GM18868 (cell line): ENCODE measurements at regions not wholly inside any gene's neighbourhood (a gene's known extent, or its start where the extent isn't known, plus 50 kb on each side); places are given as distances from the start of the nearest gene placed in this dataset.

Source experiments
- ATAC-seq: cut with Tn5 transposase; IDR thresholded peaks from one replicate; pipeline ENCODE4 v1.9.1; 2021; ENCODE audit warnings: mild to moderate bottlenecking, moderate library complexity; ENCODE audit not compliant: unreplicated experiment

DNA sequence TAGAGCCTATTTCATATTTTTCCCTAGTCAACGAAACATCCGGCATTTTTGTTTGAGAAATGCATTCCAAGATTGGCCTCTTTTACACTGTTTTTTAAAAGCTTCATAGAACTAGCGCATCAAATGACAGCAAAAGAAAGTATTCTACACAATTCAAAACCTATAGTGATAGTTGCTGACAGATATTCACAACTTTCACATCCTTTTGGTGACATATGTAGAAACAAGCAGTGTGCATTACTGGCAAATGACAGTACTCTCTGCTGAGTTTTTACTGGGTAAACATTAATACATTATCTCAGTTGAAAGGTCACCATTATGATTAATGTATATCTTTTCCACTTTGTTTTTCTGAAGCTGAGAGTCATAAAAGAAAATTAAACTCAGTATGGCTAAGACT lies 135.4 kb upstream of the RGS18 start:
- no peak for ATAC-seq

DNA sequence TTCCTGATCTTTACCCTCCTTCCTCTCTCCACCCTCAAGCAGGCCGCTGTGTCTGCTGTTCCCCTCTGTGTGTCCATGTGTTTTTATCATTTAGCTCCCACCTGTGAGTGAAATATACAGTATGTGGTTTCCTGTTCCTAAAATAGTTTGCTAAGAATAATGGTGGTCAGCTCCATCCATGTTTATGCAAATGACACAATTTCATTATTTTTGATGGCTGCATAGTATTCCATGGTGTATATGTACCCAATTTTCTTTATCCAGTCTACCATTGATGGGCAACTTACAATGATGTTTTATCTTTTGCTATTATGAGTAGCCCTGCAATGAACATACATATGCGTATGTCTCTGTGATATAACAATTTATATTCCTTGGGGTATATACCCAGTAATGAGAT lies 133.4 kb upstream of the RGS18 start:
- no peak for ATAC-seq

DNA sequence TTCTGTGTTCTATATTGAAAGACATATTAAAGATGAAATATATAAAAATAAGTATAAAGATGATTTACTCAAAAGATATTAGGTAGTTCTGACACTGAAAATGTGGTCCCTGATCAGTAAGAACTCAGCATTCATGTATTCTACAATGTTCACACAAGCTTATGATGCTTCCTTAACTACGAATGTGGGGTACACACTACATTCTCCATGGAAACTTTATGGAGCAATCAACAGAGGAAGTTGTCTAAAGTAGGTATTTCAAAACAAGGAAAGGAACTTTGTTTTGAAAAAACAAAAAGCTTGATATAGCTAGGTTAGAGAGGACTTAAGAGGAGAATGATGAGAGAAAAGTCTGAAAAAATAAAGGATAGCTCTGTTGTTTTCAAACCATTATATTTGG lies 119.7 kb upstream of the RGS18 start:
- no peak for ATAC-seq

DNA sequence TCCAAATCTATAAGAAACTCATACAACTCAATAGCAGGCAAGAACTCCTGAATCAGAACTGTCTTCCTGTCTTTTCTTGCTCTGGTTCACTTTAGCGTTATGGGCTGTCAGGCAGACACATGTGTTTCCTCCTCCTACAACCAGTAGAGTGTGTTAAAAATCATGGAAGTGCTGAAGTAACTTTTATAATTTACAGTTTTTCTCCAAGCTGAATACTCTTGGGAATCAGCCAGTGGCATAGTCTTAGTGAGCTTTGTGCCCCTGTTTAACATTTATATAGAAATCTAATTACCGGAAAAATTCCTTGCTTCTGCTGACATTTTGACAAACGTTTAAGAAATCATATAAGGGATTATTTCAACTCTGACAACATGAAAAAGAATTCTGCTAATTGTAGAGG lies 113.1 kb upstream of the RGS18 start:
- no peak for ATAC-seq

DNA sequence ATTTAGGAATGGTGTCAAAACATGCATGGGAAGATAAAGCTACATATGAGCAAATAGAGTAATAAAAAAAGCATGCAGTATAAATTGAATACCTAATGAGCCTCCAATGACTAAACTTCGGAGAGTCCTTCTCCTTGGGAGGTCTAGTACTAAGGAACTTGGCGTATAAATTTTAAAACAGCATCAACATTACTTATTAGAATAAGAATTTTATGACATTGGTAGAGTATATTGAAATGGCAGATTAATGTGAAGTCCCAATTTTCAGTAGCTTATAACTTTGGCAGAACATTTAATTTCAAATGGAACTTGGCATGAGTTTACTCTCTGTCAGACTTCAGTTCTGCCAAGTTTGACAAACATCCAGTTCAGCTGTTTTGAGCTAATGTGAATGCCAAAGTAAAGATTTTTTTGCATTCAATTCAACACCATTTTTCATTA lies 104.7 kb upstream of the RGS18 start:
- ATAC-seq = no peak

DNA sequence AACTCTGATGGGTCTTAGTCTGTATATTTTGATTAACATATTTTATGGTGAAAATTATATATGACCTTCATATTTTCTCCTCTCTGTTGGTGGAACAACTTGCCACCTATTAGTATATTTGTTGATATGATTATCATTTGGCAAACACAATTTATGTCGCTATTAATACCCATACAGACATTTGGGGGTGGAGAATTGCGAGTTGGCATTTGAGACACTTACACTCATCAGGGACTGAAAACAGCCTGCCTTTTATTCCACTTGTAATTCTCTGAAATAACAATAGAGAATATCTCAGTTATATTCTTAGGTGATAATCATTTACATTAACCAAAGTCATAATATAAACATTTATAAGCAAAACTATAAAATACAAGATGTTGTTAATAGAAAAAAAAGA lies 100.5 kb upstream of the RGS18 start:
- no peak for ATAC-seq

DNA sequence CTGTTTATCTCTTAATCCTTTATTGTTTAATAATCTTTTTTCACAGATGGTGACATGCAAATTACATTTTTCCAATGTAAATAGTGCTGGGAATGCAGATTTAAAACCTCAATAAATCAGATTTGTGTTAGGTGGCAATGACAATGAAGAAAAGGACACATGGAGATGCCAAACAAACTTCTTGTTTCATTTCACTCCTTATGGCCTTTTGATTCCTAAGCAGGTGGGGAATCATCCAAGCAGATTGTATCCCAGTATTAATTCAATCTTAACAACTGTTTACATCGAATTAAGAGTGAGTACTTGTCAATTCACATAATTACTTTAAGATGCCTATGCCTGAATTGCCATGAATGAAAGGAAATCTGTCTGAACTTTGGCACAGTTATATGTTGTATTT lies 98.9 kb upstream of the RGS18 start:
- no peak for ATAC-seq

DNA sequence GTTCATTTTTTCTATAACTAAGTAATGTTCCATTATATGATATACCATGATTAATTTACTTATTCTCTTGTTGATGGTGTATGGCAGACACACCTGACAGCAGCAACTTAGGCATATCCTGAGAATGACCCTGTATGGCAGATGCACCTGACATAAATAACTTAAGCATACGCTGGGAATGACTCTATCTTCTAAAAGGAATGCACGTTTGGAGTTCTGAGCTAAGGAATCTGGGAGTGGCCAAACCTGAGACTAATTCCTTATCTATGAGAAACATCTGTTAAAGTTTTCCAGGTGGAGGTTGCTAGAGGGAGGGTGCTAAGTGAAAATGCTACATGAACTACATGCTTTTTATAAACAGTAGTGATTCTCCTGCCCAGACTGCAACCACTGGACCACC lies 96.7 kb upstream of the RGS18 start:
- ATAC-seq = no peak

DNA sequence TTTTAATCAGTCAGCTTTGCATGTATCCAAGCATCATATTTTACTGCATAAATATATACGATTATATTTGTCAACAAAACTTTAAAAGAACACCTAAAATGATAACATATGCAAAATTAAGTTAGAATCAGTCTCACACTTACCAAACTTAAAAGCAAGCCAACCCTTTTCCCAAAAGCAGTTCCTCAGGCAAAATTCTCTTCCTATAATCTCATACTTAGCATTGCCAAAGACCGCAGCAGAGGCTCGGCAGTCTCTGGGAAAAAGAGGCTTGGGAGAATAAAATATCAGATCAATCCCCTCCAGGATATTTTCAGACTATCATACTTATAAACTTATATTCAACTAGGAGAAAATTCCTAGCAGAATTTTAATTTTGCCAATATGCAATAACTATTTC lies 93.2 kb upstream of the RGS18 start:
- no peak for ATAC-seq

DNA sequence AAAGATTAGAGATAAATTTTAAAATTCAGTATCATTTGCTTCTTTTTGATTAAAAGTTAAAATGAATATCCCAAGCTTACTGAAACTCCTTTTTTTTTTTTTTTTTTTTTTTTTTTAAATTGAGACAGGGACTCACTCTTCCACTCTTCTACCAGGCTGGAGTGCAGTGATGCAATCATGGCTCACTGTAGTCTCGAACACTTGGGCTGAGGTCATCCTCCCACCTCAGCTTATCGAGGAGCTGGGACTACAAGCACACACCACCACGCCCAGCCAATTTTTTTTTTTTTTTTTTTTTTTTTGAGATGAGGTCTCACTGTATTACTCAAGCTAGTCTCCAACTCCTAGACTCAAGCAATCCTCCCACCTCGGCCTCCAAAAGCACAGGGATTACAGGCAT lies 92.1 kb upstream of the RGS18 start:
- ATAC-seq = no peak

DNA sequence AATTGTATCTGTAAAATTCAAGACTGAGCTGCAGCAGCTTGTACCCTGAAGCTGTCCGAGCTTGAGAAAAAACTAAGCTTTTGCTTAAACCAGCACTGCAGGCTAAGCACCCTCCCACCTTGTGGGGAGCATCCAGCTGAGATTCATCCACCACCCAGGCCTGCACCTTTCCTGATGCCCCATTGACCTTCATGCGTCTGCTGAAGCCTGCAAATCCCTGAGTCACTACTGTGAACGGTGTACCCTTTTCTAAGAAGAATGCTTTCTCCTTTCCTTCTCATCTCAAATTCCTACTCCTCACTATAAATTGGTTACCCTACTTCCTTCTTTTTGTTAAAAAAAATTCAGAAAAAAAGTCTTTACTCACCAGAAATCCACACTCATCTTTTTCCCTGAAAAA lies 90.9 kb upstream of the RGS18 start:
- ATAC-seq = no peak

DNA sequence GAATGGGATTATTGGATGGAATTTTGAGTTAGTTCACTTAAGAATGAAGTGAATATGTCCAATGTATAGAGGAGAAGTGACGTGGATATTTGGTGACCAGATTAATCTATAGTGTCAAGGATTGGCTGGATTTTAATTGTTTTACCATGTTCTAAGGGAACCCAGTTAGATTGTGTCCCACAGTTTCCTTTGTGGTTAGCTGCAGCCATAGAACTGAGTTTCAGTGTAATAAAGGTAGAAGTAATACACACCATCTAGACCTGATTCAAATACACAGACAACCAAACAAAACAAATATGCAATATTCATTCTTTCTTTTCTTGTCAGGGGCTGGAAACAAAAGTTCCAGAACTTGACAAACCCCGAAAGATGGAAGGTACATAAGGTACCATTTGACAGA lies 88.0 kb upstream of the RGS18 start:
- ATAC-seq = no peak

DNA sequence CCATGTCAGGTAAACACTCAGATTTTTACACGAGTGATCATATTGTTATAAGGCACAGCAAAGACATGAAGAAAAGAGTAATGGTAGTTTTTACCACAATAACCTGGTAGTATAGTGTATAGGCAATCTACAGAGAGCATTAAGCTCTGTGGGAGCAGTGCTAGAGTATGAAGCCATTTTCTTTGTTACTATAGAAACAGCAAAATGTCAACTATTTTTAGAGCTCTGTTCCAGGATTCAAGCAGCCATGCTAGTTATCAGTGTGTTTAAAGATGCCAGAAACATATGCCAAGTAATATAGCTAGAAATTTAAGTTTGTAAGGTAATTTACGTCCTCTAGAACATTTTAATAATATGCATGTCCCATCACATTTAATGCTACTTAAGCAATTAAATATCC lies 77.6 kb upstream of the RGS18 start:
- ATAC-seq = no peak

DNA sequence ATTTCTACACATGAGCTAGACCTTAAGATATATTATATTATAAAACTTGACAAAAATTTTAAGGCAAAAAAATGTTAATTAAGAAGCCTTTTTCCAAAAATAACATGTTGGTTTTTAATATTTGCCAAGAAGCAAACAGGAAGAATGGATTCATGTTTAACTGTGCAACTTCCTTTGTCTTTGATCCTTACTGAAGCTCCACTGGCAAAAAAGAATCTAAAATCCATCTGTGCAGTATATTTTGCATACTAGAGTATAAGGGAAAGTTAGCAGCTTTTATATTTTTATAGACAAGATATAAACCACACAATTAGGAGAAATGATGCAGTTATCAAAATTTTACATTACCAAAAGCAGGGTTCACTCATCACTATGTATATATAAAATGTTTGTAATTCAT lies 76.9 kb upstream of the RGS18 start:
- ATAC-seq = no peak

DNA sequence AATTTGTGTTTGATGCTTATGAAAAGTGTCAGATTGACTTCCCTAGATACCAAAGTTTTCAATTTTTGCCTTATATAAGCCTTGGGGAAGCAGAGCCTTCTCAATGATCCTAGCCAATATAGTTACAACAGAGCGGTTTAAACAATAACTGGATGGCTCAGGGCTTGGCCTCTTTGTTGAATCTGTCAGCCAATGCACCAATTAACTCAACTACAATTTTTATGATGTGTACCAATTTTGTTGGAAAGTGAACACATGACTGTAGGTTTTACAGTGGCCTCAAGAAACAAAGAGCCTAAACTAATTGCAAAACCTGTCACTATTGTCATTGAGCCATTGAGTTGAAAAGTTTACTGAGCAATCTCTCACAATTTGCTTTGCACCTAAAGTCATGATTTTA lies 71.6 kb upstream of the RGS18 start:
- ATAC-seq = no peak

DNA sequence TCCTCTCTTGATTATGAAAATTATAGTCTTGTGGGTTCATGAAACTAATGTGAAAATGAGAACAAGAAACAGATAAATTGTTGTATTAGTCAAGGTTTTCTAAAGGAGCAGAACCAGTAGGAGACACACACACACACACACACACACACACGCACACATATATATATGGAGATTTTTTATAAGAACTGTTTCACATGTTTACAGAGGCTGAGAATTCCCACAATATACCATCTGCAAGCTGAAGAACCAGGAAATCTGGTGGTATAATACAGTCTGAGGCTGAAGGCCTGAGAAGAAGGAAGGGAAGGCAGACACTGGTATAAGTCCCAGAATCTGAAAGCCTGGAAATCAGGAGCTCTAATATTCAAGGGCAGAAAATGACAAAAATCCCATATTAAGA lies 70.9 kb upstream of the RGS18 start:
- ATAC-seq = no peak

DNA sequence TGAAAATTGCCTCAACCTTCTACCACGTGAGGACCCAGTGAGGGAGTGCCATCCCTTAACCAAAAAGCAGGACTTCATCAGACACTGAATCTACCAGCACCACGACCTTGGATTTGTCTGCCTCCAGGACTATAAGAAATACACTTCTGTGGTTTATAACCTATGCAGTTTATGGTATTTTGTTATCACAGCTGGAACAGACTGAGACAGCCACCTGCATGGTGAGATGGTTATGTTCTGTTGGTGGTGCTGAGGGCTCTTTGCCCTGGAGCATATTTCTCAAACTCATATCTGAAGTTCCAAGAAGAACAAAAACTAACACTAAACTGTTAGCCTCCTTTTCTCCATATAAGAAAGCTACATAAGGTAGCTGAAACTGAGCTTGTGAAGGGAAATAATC lies 69.8 kb upstream of the RGS18 start:
- no peak for ATAC-seq

DNA sequence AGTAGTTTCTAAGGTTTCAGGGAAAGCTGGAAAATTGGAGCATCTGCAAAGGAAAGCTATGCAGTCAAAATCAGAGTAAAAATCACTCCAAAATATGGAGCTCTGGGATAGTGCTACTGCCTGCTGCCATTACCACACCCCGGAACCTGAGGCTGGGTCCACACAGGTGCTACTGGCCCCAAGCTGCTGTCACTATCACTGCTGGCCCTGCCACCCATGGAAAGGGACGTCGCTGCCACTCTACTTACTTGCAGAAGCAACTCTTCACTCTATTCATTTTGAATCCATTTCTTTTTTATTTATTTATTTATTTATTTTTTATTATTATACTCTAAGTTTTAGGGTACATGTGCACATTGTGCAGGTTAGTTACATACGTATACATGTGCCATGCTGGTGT lies 60.3 kb upstream of the RGS18 start:
- ATAC-seq = no peak

DNA sequence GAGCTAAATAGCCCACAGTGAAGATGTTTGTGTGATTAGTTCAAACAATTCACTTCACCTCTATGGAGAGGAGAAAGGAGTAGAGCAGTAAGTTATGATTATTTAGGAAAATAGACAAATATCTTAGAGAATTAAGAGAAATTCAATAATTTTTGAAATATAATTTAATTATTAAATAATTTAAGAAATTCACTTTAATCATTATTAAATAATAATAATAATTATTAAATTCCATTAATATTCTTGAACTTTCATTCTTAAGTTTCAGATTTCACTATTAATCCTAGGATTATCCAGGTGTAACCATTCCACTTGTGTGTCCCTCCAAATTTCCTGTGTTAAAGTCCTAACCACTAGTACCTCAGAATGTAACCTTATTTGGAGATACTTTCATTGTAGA lies 58.9 kb upstream of the RGS18 start:
- no peak for ATAC-seq

DNA sequence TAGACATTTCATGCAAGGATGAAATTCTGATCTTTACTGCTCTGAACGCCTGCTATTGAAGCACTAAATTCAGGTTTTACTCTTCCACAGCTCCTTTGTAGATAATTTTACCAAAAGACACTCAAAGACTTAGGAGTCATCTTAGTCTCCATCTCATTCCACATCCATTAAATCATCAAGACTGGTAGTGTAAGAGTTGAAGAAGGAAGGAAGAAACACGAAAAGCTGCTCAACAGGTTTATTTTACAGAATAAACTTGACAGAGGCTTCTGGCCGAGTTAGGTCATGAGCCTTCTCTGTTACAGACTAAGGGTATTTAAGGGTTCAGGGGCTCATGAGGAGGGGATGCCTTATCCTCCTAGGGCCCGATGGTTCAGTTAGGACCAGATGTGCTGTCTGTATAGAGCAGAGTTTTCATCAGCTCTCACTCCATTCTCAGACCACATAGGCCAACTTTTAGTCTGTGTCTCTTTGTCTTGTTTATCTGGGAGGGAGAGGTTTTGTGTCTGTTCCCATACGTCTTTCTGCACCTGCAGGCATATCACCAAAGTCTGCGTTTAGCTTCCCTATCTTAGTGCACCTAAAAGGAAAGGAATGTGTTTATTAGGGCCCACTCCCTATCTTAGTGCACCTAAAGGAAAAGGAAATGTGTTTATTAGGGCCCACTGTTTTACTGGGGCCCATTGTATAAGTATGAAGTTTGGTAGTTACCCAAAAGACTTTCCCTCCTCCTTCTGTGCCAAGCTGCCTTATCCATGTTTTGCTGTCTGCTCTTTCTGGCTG lies 57.4 kb upstream of the RGS18 start:
- no peak for ATAC-seq

DNA sequence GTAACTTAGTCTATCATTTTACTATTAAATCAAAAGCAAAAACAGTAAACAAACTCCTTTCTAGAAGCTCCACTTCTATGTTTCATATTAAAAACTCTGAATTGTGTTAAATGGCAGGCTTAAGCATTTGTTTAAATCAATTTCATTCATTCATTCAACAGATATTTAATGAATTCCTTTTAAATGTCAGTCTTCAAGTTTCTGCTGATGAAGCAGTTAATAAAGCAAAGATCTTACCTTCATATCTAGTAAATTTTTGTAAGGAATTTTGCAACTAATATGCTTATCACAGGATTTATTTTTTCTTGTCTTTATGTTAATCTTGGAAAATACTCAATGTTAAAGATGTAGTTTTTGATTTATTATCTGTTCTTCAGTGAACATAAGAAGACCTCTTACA lies 54.1 kb upstream of the RGS18 start:
- no peak for ATAC-seq

DNA sequence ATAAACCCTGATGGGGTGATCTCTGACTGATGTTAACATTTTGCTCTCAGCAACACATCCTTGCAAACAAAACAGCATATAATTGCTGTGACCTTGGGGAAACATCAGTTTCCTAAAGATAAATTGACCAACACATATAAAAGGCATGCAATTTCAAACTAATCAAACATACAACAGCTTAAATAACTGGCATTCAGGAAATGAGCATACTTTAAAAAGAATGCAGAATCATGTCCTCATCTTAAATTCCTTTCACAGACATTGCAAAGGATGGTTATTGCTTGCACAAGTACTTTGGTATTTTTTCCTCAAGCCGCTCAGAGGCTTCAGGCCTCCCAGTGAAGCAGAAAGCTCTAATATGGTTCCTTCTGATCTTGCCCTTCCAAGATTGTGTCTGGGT lies 53.4 kb upstream of the RGS18 start:
- ATAC-seq = no peak

DNA sequence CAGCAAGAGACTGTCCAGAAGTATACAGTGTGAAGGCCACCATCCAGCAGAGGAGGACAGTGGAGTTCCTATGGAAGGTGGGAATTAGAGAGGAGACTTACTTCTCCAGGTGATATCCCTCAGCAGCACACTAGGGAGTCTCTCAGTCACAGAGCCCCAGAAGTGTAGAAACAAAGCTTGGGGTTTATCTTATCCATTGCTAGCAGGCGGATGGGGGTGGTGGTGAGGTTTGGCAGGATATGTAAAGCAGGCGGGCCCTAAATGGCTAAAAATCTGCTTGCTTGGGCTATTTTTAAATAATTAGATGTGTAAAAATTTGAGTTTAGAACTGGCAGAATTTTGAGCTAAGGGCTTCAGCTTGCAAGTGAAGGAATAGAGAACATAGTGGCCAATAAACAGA lies 50.1 kb upstream of the RGS18 start:
- ATAC-seq = no peak
